PC-9 (cell line): ENCODE measurements at regions not wholly inside any gene's neighbourhood (a gene's known extent, or its start where the extent isn't known, plus 50 kb on each side); places are given as distances from the start of the nearest gene placed in this dataset.

Experiments
- BruUV-seq: library from RNA; stranded (reverse); fragments of 400-500 nt; replicated peaks from 2 replicates; lab custom pipeline; 2021; lab: Mats Ljungman, UMichigan
- CTCF ChIA-PET: fragments of 300-600 bp; sonication (Branson Sonifier 250); formaldehyde crosslinking; loops from one replicate; lab custom pipeline; 2022; ENCODE audit warnings: antibody characterized with exemption; lab: Charles Lee
- POLR2A ChIA-PET: fragments of 300-600 bp; sonication (Branson Sonifier 250); formaldehyde crosslinking; loops from one replicate; lab custom pipeline; 2022; ENCODE audit warnings: antibody characterized with exemption; ENCODE audit not compliant: unreplicated experiment; lab: Charles Lee
- DNase-seq, 2 experiments: peaks; one replicate each; pipeline versions ENCODE4 v3.0.0 to v3.0.0-alpha.2; 2015 to 2022; ENCODE audit warnings: mixed read lengths in 1 of 2
- H2AFZ ChIP-seq: fragments of 200-600 bp; sonication (generic); 2 replicates; pipeline ENCODE4 v1.8.1; 2017; ENCODE audit warnings: antibody characterized with exemption
- H3F3A ChIP-seq: fragments of 200-600 bp; sonication (generic); 2 replicates; pipeline ENCODE4 v1.8.1; 2017; ENCODE audit warnings: antibody characterized with exemption, mild to moderate bottlenecking, low read depth; ENCODE audit not compliant: insufficient read depth
- H3K27ac ChIP-seq: fragments of 200-600 bp; sonication (generic); 2 replicates; pipeline ENCODE4 v1.6.1; 2016; ENCODE audit warnings: mixed run types
- H3K27me3 ChIP-seq: fragments of 200-600 bp; sonication (generic); 2 replicates; pipeline ENCODE4 v1.6.1; 2016; ENCODE audit warnings: low read depth, mixed run types; ENCODE audit not compliant: insufficient read depth
- H3K36me3 ChIP-seq: fragments of 200-600 bp; sonication (generic); 2 replicates; pipeline ENCODE4 v1.6.1; 2016; ENCODE audit warnings: low read depth, mixed run types
- H3K4me1 ChIP-seq: fragments of 200-600 bp; sonication (generic); replicated peaks from 2 replicates; pipeline ENCODE4 v1.6.1; 2016; ENCODE audit warnings: mixed run types; ENCODE audit not compliant: insufficient read depth
- H3K4me2 ChIP-seq: fragments of 200-600 bp; sonication (generic); 2 replicates; pipeline ENCODE4 v1.6.1; 2017; ENCODE audit warnings: mixed run types
- H3K4me3 ChIP-seq: fragments of 200-600 bp; sonication (generic); 2 replicates; pipeline ENCODE4 v1.6.1; 2016; ENCODE audit warnings: mixed run types
- H3K79me2 ChIP-seq: fragments of 200-600 bp; sonication (generic); 2 replicates; pipeline ENCODE4 v1.6.1; 2017; ENCODE audit warnings: low read depth, mixed run types
- H3K9me2 ChIP-seq: fragments of 200-600 bp; sonication (generic); 2 replicates; pipeline ENCODE4 v1.8.1; 2017; ENCODE audit warnings: mild to moderate bottlenecking; ENCODE audit not compliant: insufficient read depth
- H3K9me3 ChIP-seq: fragments of 200-600 bp; sonication (generic); 2 replicates; pipeline ENCODE4 v1.8.1; 2016; ENCODE audit warnings: low read depth; ENCODE audit not compliant: insufficient read depth
- H4K20me1 ChIP-seq: fragments of 200-600 bp; sonication (generic); 2 replicates; pipeline ENCODE4 v1.8.1; 2017; ENCODE audit not compliant: insufficient read depth
- EZH2 ChIP-seq: fragments of 200-600 bp; sonication (generic); IDR thresholded peaks from 2 replicates; pipeline ENCODE4 v1.8.0; 2017; ENCODE audit warnings: antibody characterized with exemption, low read depth
- intact Hi-C: fragments of 100-400 bp; cut with micrococcal nuclease; formaldehyde crosslinking; loops from one replicate; pipeline ENCODE4 v1.10.0; 2022; ENCODE audit not compliant: unreplicated experiment
- TF ChIP-seq, protein P1 (sequence below): fragments of 200-600 bp; sonication (generic); conservative IDR thresholded peaks from 2 replicates; pipeline ENCODE4 v1.6.1; 2017; ENCODE audit warnings: mixed run types, antibody characterized with exemption, mild to moderate bottlenecking, moderate library complexity

DNA sequence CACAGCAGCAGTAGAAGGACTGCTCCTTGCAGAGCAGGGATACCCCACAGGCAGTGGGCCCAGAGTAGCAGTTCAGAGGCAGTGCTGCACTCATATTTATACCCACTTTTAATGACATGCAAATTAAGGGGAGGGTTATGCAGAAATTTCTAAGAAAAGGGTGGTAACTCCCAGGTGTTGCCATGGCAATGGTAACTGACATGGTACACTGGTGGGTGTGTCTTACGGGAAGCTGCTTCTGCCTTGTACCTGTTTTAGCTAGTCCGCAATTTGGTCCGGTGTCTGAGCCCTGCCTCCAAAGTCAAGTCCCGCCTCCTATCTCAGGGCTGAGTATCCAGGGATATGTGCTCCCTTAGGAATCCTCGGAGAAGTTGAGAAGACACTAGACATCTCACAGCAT lies 79.2 kb upstream of the UQCRFS1 start:
- Histone ChIP-seq H4K20me1 (0 out of 2 replicates have a peak, but pooled peaks cover under 1% of the 10 kb centered on the region), H3K9me2 (no peaks in the 10 kb centered on the region), H3K79me2 (no peaks in the 10 kb centered on the region), H3K4me1 (no peaks in the 10 kb centered on the region), H3K27ac (no peak overlapping the region), H3K27me3 (peaks cover 37% of the 10 kb centered on the region), H3K4me3 (no peak overlapping the region), H3F3A (no peaks in the 10 kb centered on the region), H3K4me2 (no peak overlapping the region), H3K9me3 (no peaks in the 10 kb centered on the region), H2AFZ (no peak overlapping the region), H3K36me3 (no peaks in the 10 kb centered on the region)
- no peak for TF ChIP-seq EZH2
- TF ChIP-seq, protein P1, sequence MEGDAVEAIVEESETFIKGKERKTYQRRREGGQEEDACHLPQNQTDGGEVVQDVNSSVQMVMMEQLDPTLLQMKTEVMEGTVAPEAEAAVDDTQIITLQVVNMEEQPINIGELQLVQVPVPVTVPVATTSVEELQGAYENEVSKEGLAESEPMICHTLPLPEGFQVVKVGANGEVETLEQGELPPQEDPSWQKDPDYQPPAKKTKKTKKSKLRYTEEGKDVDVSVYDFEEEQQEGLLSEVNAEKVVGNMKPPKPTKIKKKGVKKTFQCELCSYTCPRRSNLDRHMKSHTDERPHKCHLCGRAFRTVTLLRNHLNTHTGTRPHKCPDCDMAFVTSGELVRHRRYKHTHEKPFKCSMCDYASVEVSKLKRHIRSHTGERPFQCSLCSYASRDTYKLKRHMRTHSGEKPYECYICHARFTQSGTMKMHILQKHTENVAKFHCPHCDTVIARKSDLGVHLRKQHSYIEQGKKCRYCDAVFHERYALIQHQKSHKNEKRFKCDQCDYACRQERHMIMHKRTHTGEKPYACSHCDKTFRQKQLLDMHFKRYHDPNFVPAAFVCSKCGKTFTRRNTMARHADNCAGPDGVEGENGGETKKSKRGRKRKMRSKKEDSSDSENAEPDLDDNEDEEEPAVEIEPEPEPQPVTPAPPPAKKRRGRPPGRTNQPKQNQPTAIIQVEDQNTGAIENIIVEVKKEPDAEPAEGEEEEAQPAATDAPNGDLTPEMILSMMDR: no peak
- BruUV-seq: no TSS peak
- CTCF ChIA-PET: no interaction called here
- DNase-seq: no peak
- POLR2A ChIA-PET: no interaction called here
- intact Hi-C loops: no loop called here

DNA sequence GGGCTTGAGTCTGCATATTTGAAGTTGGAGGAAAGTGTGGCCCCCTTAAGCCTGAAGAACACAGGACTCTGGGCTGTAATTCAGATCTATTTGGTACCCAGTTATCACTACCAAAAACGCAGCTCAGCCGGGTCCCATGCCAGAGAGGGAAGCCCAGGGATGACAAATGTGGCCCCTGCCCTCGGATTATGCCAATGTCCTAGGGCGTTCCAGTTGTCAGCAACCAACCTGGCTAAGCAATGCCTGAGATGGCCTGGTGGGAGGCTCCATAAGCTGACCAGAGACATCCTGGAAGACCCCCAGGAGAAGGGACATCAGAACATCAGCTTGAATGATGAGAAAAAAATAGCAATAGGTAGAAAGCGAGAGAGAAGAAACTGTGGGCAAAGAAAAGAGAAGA lies 79.6 kb upstream of the UQCRFS1 start:
- Histone ChIP-seq H3K27me3 (peaks cover 35% of the 10 kb centered on the region), H4K20me1 (no peaks in the 10 kb centered on the region), H2AFZ (no peak overlapping the region), H3K4me3 (no peak overlapping the region), H3K79me2 (no peaks in the 10 kb centered on the region), H3K9me2 (no peaks in the 10 kb centered on the region), H3K9me3 (no peaks in the 10 kb centered on the region), H3K4me1 (no peaks in the 10 kb centered on the region), H3F3A (no peaks in the 10 kb centered on the region), H3K36me3 (no peaks in the 10 kb centered on the region), H3K4me2 (no peak overlapping the region), H3K27ac (no peak overlapping the region)
- CTCF ChIA-PET: no interaction called here
- no peak for DNase-seq
- POLR2A ChIA-PET: no interaction called here
- intact Hi-C loops: no loop called here
- BruUV-seq: no TSS peak
- TF ChIP-seq EZH2: no peak
- TF ChIP-seq, protein P1: no peak

DNA sequence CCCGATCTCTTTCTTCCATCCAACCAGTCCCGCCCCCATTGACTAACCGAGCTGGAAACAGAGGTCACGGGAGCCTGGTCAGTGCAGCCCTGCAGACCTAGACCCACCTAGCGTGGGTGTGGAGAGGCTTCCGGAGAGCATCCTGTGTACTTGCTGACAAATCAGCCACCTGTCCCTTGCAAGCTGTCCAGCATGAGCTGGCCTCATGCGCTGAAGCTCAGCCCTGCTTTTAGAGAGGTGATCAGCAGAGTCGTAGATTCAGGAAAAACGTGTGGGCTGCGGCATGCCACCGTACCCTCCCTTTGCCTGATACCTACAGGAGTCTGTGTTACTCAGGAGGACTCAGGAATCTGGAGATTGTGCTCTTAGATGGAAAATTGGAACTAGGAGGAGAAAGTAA lies 80.3 kb upstream of the UQCRFS1 start:
- Histone ChIP-seq H3F3A (no peaks in the 10 kb centered on the region), H3K9me3 (no peaks in the 10 kb centered on the region), H3K27ac (no peak overlapping the region), H4K20me1 (no peaks in the 10 kb centered on the region), H3K79me2 (no peaks in the 10 kb centered on the region), H3K4me3 (no peak overlapping the region), H2AFZ (no peak overlapping the region), H3K36me3 (no peaks in the 10 kb centered on the region), H3K9me2 (no peaks in the 10 kb centered on the region), H3K27me3 (peaks cover 32% of the 10 kb centered on the region), H3K4me2 (no peak overlapping the region), H3K4me1 (no peaks in the 10 kb centered on the region)
- TF ChIP-seq EZH2: no peak
- TF ChIP-seq, protein P1: no peak
- intact Hi-C loops: no loop called here
- DNase-seq: no peak
- no TSS peak for BruUV-seq
- ChIA-PET POLR2A (no interaction called here), CTCF (no interaction called here)
